Astrocyte of the spinal cord (primary cell): ENCODE measurements at regions not wholly inside any gene's neighbourhood (a gene's known extent, or its start where the extent isn't known, plus 50 kb on each side); places are given as distances from the start of the nearest gene placed in this dataset.
A peak's percentile ranks its signal among the peaks of the same experiment; 100 is the strongest.

Experiments
- DNase-seq: peaks from one replicate; pipeline ENCODE4 v3.0.0; 2011; ENCODE audit warnings: low read depth, low spot score
- H3K4me3 ChIP-seq: 2 replicates; pipeline ENCODE4 v1.5.1; 2011; ENCODE audit warnings: low read depth, mild to moderate bottlenecking, low read length, moderate library complexity
- CTCF ChIP-seq: IDR thresholded peaks from 2 replicates; pipeline ENCODE4 v1.5.1; 2012; ENCODE audit warnings: low read depth, mild to moderate bottlenecking, low read length, inconsistent platforms
- in situ Hi-C: cut with HindIII; loops from 2 replicates; pipeline ENCODE4 v1.10.0; 2017; ENCODE audit warnings: low sequenced_read_pairs

- H3K4me3 ChIP-seq, result no peak overlapping the region
- in situ Hi-C loops, result no loop called here
- no peak for TF ChIP-seq CTCF
- DNase-seq, result no peak
Measured at GRCh38 chr2:145759228-145759915, 1239.5 kb upstream of the ZEB2 start.

- DNase-seq, result no peak
Measured at GRCh38 chr2:145757503-145758246, 1237.8 kb upstream of the ZEB2 start.

GRCh38 chr2:145755019-145755837 is 1235.3 kb upstream of the ZEB2 start:
- in situ Hi-C loops, result no loop called here
- TF ChIP-seq CTCF, result no peak
- DNase-seq, result no peak
- no peak overlapping the region for H3K4me3 ChIP-seq

More at GRCh38 chr2:145757503-145758246, 1237.8 kb upstream of the ZEB2 start:
- TF ChIP-seq CTCF, result no peak
- in situ Hi-C loops, result no loop called here
- no peak overlapping the region for H3K4me3 ChIP-seq

DNA sequence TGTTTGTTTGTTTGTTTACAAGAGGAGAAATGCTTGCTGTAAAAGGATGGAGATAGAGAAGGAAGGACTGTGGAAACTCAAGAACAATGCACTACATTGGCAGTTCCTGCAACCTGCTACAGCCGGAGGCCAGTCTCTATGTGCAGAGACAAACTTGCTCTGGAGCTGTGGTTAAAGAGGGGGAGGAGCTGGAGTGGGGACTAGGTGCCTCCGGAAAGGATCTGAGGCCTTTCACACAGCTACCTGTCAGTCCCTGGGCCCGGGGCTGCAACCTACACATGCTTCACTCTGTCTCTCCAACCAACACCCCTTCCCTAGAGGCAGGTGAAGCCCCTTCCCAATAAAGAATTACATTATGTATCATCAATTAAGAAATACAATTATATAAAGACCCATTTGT is 1234.0 kb upstream of the ZEB2 start:
- DNase-seq, result no peak
- H3K4me3 ChIP-seq, result no peak overlapping the region
- no peak for TF ChIP-seq CTCF
- in situ Hi-C loops, result no loop called here

DNA sequence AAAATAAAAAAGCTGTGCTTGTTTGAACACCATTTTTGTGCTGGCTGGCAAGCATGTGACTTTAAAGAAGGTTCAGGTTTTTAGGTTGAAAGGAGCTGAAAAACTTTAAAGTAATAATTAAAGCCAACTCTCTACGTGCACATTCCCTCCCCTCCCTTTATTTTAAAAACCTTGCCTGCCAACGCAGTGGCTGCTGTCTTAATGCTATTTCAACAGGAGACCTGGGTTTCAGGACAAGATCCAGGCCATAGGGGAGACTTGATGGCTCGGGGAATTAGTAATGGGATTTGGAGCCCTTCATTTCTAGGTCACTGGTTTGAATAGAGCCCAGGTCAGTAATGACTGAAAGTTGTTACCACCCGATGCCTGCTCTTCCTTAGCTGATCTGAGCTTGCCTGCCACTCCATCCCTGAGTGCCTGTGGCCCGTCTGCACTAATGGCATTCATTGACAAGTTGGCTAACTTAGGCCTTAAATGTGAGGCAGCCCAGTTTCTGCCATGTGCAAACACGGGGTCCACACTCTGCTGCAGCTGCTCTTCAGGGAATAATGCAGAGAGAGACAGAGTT is 1233.2 kb upstream of the ZEB2 start:
- no peak for TF ChIP-seq CTCF
- in situ Hi-C loops, result no loop called here

DNA sequence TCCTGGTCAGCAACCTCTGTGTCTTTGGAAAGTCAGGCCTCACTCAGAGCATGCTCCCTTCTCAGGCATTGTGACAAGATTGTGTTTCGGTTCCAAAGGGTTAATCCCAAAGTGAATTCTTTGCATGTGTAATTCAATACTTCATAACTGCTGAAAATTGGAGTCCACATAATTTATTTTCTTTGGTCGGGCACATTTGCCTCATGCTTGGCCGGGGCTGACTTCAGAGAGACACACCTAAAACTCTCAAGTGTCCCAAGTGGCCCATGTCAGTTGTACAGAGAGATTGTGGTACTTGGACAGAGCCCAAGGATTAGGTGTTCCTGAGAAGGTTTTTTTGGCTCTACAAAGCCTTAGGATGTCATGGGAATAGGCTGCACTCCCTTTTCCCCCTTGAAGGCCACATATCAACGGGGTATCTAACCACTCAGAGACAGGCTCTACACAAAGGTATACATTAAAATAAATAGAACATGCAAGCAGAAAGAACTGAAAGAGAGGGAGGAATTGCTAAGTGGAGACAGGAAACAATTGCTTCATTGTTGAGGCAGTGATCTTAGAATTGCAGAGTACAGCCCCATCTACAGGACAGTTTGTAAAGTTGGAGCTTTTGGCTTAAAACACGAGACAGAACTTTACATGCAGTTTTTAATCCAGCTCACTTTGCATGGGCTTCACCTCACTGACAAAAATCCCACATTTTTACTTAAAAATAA is 1232.3 kb upstream of the ZEB2 start:
- DNase-seq, result peak; percentile 91
- H3K4me3 ChIP-seq, result no peak overlapping the region
- TF ChIP-seq CTCF, result peak; percentile 68
- in situ Hi-C loops, result no loop called here

More for the DNA sequence above, 1233.2 kb upstream of the ZEB2 start:
- no peak overlapping the region for H3K4me3 ChIP-seq
- DNase-seq, result no peak
